ENCODE measurements at regions not wholly inside any gene's neighbourhood (a gene's known extent, or its start where the extent isn't known, plus 50 kb on each side); places are given as distances from the start of the nearest gene placed in this dataset.

DNA sequence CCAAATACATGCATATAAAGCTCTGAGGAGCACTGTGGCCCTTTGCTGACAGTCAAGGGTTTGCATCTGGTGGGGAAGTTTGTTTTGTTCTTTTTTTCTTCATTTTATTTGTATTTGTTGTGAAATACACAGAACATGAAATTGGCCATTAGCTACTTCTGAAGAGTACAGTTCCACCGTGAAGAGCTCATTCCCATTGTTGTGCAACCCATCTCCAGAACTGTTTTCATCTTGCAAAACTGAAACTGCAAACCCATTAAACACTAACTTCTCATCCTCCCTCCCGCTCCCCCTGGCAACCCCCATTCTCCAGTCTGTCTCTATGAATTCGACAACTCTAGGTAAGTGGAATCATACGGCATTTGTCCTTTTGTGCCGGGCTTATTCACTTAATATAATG, 231.3 kb downstream of the TFAP2C start:
- TF ChIP-seq, protein P1, sequence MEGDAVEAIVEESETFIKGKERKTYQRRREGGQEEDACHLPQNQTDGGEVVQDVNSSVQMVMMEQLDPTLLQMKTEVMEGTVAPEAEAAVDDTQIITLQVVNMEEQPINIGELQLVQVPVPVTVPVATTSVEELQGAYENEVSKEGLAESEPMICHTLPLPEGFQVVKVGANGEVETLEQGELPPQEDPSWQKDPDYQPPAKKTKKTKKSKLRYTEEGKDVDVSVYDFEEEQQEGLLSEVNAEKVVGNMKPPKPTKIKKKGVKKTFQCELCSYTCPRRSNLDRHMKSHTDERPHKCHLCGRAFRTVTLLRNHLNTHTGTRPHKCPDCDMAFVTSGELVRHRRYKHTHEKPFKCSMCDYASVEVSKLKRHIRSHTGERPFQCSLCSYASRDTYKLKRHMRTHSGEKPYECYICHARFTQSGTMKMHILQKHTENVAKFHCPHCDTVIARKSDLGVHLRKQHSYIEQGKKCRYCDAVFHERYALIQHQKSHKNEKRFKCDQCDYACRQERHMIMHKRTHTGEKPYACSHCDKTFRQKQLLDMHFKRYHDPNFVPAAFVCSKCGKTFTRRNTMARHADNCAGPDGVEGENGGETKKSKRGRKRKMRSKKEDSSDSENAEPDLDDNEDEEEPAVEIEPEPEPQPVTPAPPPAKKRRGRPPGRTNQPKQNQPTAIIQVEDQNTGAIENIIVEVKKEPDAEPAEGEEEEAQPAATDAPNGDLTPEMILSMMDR (IDR thresholded peaks at IDR 0.05): no peak
- no peak for TF ChIP-seq POLR2A (IDR thresholded peaks at IDR 0.05; ENCODE audit: low read depth)

Data from esophagus muscularis mucosa (tissue), 3 donors.